ENCODE measurements at regions not wholly inside any gene's neighbourhood (a gene's known extent, or its start where the extent isn't known, plus 50 kb on each side); places are given as distances from the start of the nearest gene placed in this dataset.

GRCh38 chr11:122398167-122398566 lies 257.4 kb upstream of the UBASH3B start:
- DNase-seq: no peak

- DNase-seq: no peak
These were observed 260.2 kb upstream of the UBASH3B start for GRCh38 chr11:122395282-122395681.

GRCh38 chr11:122394313-122394712 lies 261.2 kb upstream of the UBASH3B start:
- no peak for DNase-seq

- DNase-seq: no peak
These were observed 262.2 kb upstream of the UBASH3B start for GRCh38 chr11:122393209-122393860.

- DNase-seq: no peak
These were observed 263.0 kb upstream of the UBASH3B start for GRCh38 chr11:122392508-122392907.

- DNase-seq: no peak
These were observed 264.5 kb upstream of the UBASH3B start for GRCh38 chr11:122391049-122391448.

GRCh38 chr11:122383186-122383585 lies 267.2 kb upstream of the BLID start:
- DNase-seq: no peak

GRCh38 chr11:122375687-122376399 lies 259.8 kb upstream of the BLID start:
- no peak for DNase-seq

- DNase-seq: no peak
These were observed 252.8 kb upstream of the BLID start for GRCh38 chr11:122368796-122369195.

GRCh38 chr11:122367809-122368231 lies 251.8 kb upstream of the BLID start:
- DNase-seq: no peak

GRCh38 chr11:122365610-122366360 lies 249.8 kb upstream of the BLID start:
- DNase-seq: no peak

GRCh38 chr11:122363296-122363695 lies 247.3 kb upstream of the BLID start:
- DNase-seq: no peak

GRCh38 chr11:122362381-122362780 lies 246.4 kb upstream of the BLID start:
- no peak for DNase-seq

GRCh38 chr11:122360875-122361274 lies 244.9 kb upstream of the BLID start:
- no peak for DNase-seq

GRCh38 chr11:122359081-122359571 lies 243.1 kb upstream of the BLID start:
- no peak for DNase-seq

- DNase-seq: no peak
These were observed 242.3 kb upstream of the BLID start for GRCh38 chr11:122358292-122358691.

GRCh38 chr11:122355968-122356367 lies 240.0 kb upstream of the BLID start:
- DNase-seq: no peak

- no peak for DNase-seq
These were observed 238.1 kb upstream of the BLID start for GRCh38 chr11:122354025-122354697.

GRCh38 chr11:122353561-122353960 lies 237.5 kb upstream of the BLID start:
- DNase-seq: no peak

GRCh38 chr11:122348659-122349409 lies 232.8 kb upstream of the BLID start:
- DNase-seq: no peak

GRCh38 chr11:122346006-122346405 lies 230.0 kb upstream of the BLID start:
- DNase-seq: no peak

GRCh38 chr11:122345586-122345985 lies 229.6 kb upstream of the BLID start:
- no peak for DNase-seq

Data from stimulated activated CD4-positive, alpha-beta T cell treated with anti-CD3 and anti-CD28 coated beads, Interleukin-2, amount 100 ng/mL, for 48 hours (primary cell).